GM21423 (cell line): ENCODE measurements at regions not wholly inside any gene's neighbourhood (a gene's known extent, or its start where the extent isn't known, plus 50 kb on each side); places are given as distances from the start of the nearest gene placed in this dataset.
"Not testable (repeated sequence)": the region's sequence is repeated elsewhere in the genome, so short reads cannot be mapped to it uniquely, and the experiment has no call there.

Experiments used
- ATAC-seq: cut with Tn5 transposase; IDR thresholded peaks from one replicate; pipeline ENCODE4 v1.9.1; 2021; ENCODE audit warnings: mild to moderate bottlenecking, moderate library complexity; ENCODE audit not compliant: unreplicated experiment

- ATAC-seq, result no peak
Measured at GRCh38 chr6:140380427-140381218, 1006.2 kb upstream of the CITED2 start.

GRCh38 chr6:140379919-140380318, 1005.5 kb upstream of the CITED2 start:
- no peak for ATAC-seq

GRCh38 chr6:140376209-140376608, 1001.8 kb upstream of the CITED2 start:
- no peak for ATAC-seq

GRCh38 chr6:140373728-140374127, 999.3 kb upstream of the CITED2 start:
- not testable (repeated sequence) for ATAC-seq

GRCh38 chr6:140372064-140372463, 997.6 kb upstream of the CITED2 start:
- no peak for ATAC-seq

- no peak for ATAC-seq
Measured at GRCh38 chr6:140370976-140371870, 996.8 kb upstream of the CITED2 start.

GRCh38 chr6:140370441-140370840, 996.0 kb upstream of the CITED2 start:
- ATAC-seq, result no peak

GRCh38 chr6:140366991-140367390, 992.5 kb upstream of the CITED2 start:
- ATAC-seq, result no peak

GRCh38 chr6:140364916-140365315, 990.5 kb upstream of the CITED2 start:
- ATAC-seq, result no peak

GRCh38 chr6:140360651-140361050, 986.2 kb upstream of the CITED2 start:
- ATAC-seq, result no peak

- ATAC-seq, result no peak
Measured at GRCh38 chr6:140355476-140355875, 981.0 kb upstream of the CITED2 start.

GRCh38 chr6:140354296-140354695, 979.8 kb upstream of the CITED2 start:
- ATAC-seq, result no peak

- no peak for ATAC-seq
Measured at GRCh38 chr6:140353536-140353935, 979.1 kb upstream of the CITED2 start.

- ATAC-seq, result no peak
Measured at GRCh38 chr6:140346428-140346827, 972.0 kb upstream of the CITED2 start.

- no peak for ATAC-seq
Measured at GRCh38 chr6:140345935-140346334, 971.5 kb upstream of the CITED2 start.

- ATAC-seq, result no peak
Measured at GRCh38 chr6:140344142-140344913, 969.9 kb upstream of the CITED2 start.

- ATAC-seq, result no peak
Measured at GRCh38 chr6:140343128-140343527, 968.7 kb upstream of the CITED2 start.

GRCh38 chr6:140341272-140341671, 966.8 kb upstream of the CITED2 start:
- no peak for ATAC-seq

GRCh38 chr6:140340795-140341194, 966.3 kb upstream of the CITED2 start:
- no peak for ATAC-seq

GRCh38 chr6:140339084-140339483, 964.6 kb upstream of the CITED2 start:
- not testable (repeated sequence) for ATAC-seq

- ATAC-seq, result no peak
Measured at GRCh38 chr6:140321891-140322290, 947.4 kb upstream of the CITED2 start.
